WERI-Rb-1 (cell line): ENCODE measurements at regions not wholly inside any gene's neighbourhood (a gene's known extent, or its start where the extent isn't known, plus 50 kb on each side); places are given as distances from the start of the nearest gene placed in this dataset.
"Not testable (repeated sequence)": the region's sequence is repeated elsewhere in the genome, so short reads cannot be mapped to it uniquely, and the experiment has no call there.

Experiments
- DNase-seq: peaks from one replicate; pipeline ENCODE4 v3.0.0-alpha.2; 2020
- H3K27ac ChIP-seq: fragments of 250-450 bp; sonication (Bioruptor Pico); 2 replicates; pipeline ENCODE4 v1.5.1; 2020; ENCODE audit warnings: mild to moderate bottlenecking, moderate library complexity
- H3K27me3 ChIP-seq: fragments of 250-450 bp; sonication (Bioruptor Pico); 2 replicates; pipeline ENCODE4 v1.5.1; 2021; ENCODE audit warnings: mild to moderate bottlenecking, low read depth, moderate library complexity; ENCODE audit not compliant: insufficient read depth, severe bottlenecking
- H3K36me3 ChIP-seq: fragments of 250-450 bp; sonication (Bioruptor Pico); 2 replicates; pipeline ENCODE4 v1.5.1; 2020; ENCODE audit warnings: mild to moderate bottlenecking, moderate library complexity
- H3K4me3 ChIP-seq: 2 replicates; pipeline ENCODE4 v1.5.1; 2011; ENCODE audit warnings: low read depth, mild to moderate bottlenecking, control low read depth, low read length
- H3K9me3 ChIP-seq: fragments of 250-450 bp; sonication (Bioruptor Pico); 2 replicates; pipeline ENCODE4 v1.5.1; 2021; ENCODE audit warnings: mild to moderate bottlenecking, moderate library complexity; ENCODE audit not compliant: severe bottlenecking
- CTCF ChIP-seq: IDR thresholded peaks from 2 replicates; pipeline ENCODE4 v1.5.1; 2011; ENCODE audit warnings: low read depth, mild to moderate bottlenecking, control low read depth, inconsistent platforms, low read length

DNA sequence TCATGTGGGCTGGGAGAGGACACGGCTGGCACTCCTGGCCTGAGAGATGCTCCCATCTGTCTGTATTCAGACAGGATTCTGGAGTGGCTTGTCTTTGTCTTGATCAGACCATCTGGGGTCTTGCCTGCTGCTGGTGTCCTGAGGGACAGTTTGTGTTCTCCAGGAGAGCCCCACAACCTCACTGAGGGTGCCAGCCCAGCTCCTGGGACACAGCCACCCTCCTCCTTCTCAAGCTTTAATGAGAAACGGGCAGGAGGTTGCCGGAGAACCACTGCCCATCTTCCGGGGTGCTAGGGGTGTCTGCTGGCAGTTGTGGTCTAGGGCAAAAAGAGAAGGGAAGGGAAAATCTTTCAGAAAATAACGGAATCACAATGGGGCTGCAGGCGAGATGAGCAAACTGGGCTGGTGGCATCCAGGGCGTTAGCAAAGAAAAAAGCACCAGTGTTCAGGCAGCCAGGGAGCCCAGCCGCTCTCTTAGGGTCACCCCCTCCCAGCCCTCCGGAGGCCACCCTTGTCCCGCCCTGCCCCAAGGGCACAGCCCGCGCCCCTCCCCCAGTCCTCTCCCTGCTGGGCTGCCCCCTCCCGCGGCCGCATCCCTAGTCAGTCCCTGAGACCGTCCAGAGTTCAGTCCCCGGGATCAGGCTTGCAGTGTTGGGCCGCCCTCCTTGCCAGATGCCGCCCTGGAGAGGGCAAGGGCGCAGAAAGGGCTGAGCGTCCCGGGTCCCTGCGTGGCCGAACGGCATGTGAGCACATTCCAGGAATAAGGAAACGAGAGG lies 824.7 kb downstream of the KCNJ18 start:
- H3K27ac ChIP-seq = no peak overlapping the region
- H3K36me3 ChIP-seq = no peaks in the 10 kb centered on the region
- no peak for TF ChIP-seq CTCF
- DNase-seq = no peak
- H3K9me3 ChIP-seq = no peaks in the 10 kb centered on the region
- no peak overlapping the region for H3K4me3 ChIP-seq
- no peaks in the 10 kb centered on the region for H3K27me3 ChIP-seq

- no peak for TF ChIP-seq CTCF
- no peak for DNase-seq
- no peaks in the 10 kb centered on the region for H3K36me3 ChIP-seq
- H3K27me3 ChIP-seq = no peaks in the 10 kb centered on the region
- no peak overlapping the region for H3K4me3 ChIP-seq
- no peak overlapping the region for H3K27ac ChIP-seq
- no peaks in the 10 kb centered on the region for H3K9me3 ChIP-seq
Observed at GRCh38 chr17:22517716-22518115, 825.4 kb downstream of the KCNJ18 start.

GRCh38 chr17:22518185-22518584 lies 825.9 kb downstream of the KCNJ18 start:
- no peak for TF ChIP-seq CTCF
- Histone ChIP-seq H3K4me3 (no peak overlapping the region), H3K27me3 (no peaks in the 10 kb centered on the region), H3K36me3 (no peaks in the 10 kb centered on the region), H3K9me3 (no peaks in the 10 kb centered on the region), H3K27ac (no peak overlapping the region)
- DNase-seq = no peak

DNA sequence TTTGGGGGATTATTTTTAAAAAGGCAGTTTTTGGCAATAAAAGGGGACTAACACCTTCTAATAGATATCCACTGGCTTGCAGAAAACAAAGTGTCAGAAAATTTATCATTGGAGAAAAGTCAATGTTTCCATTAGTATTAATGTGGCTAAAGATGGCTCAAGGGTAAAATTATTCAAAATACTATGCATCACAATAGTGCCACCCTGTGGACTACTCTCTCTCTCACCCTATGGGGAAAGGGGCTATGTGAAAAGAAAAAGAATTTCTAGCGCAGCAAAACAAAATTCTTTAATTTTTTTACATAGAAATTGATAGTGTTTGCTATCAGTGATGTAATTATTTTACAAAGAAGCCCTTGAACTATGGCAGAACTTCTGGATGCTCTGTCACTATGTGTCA lies 856.5 kb downstream of the KCNJ18 start:
- not testable (repeated sequence) for H3K9me3 ChIP-seq, H3K36me3 ChIP-seq, H3K27ac ChIP-seq, H3K4me3 ChIP-seq, H3K27me3 ChIP-seq, DNase-seq

- H3K27me3 ChIP-seq, DNase-seq, H3K36me3 ChIP-seq: not testable (repeated sequence)
Observed at GRCh38 chr17:22551695-22552415, 859.5 kb downstream of the KCNJ18 start.

GRCh38 chr17:22569459-22570143 lies 877.3 kb downstream of the KCNJ18 start:
- Histone ChIP-seq H3K36me3 (no peaks in the 10 kb centered on the region), H3K27me3 (peaks cover 13% of the 10 kb centered on the region), H3K27ac (no peak overlapping the region), H3K4me3 (no peak overlapping the region), H3K9me3 (no peaks in the 10 kb centered on the region)
- no peak for TF ChIP-seq CTCF
- no peak for DNase-seq

More at GRCh38 chr17:22551695-22552415, 859.5 kb downstream of the KCNJ18 start:
- not testable (repeated sequence) for H3K9me3 ChIP-seq, H3K27ac ChIP-seq, H3K4me3 ChIP-seq
